Upper lobe of left lung (tissue), 6 donors: ENCODE measurements at regions not wholly inside any gene's neighbourhood (a gene's known extent, or its start where the extent isn't known, plus 50 kb on each side); places are given as distances from the start of the nearest gene placed in this dataset.

Experiments used
- ATAC-seq, 2 donors: fragments of 200-7000 bp; cut with Tn5 transposase; one replicate each; pipeline ENCODE4 v1.9.1; 2022; ENCODE audit warnings: mild to moderate bottlenecking in 2 of 2, moderate library complexity in 2 of 2; ENCODE audit not compliant: low FRiP score in 2 of 2
- DNase-seq, 2 donors: peaks; one replicate each; pipeline ENCODE4 v3.0.0-alpha.2; 2019 to 2020
- H3K27ac ChIP-seq, 4 donors: fragments of 200-600 bp; sonication (generic); one replicate each; pipeline ENCODE4 v1.5.1; 2016 to 2019
- H3K27me3 ChIP-seq, 4 donors: fragments of 200-600 bp; sonication (generic); one replicate each; pipeline ENCODE4 v1.5.1; 2017 to 2019
- H3K36me3 ChIP-seq, 4 donors: fragments of 200-600 bp; sonication (generic); one replicate each; pipeline ENCODE4 v1.5.1; 2016 to 2019
- H3K4me1 ChIP-seq, 4 donors: fragments of 200-600 bp; sonication (generic); one replicate each; pipeline ENCODE4 v1.5.1; 2018 to 2019
- H3K4me3 ChIP-seq, 4 donors: fragments of 200-600 bp; sonication (generic); one replicate each; pipeline ENCODE4 v1.5.1; 2017 to 2019; ENCODE audit warnings: mild to moderate bottlenecking in 2 of 4, moderate library complexity in 1 of 4
- H3K9me3 ChIP-seq, 4 donors: fragments of 200-600 bp; sonication (generic); one replicate each; pipeline ENCODE4 v1.5.1; 2018 to 2019
- CTCF ChIP-seq, 6 experiments: fragments of 450-650 bp in 4 of 6; fragments of 200-600 bp in 2 of 6; sonication (generic) in 2 of 6; IDR thresholded peaks; one replicate each; pipeline ENCODE4 v1.5.1; 2016 to 2019; ENCODE audit warnings: antibody characterized with exemption in 6 of 6
- EP300 ChIP-seq, 4 donors: sonication (generic); formaldehyde crosslinking; IDR thresholded peaks; one replicate each; pipeline ENCODE4 v1.5.1; 2017; ENCODE audit warnings: antibody characterized with exemption in 4 of 4, control low read depth in 2 of 4
- POLR2A ChIP-seq, 4 donors: fragments of 450-650 bp; IDR thresholded peaks; one replicate each; pipeline ENCODE4 v1.5.1; 2016 to 2017; ENCODE audit warnings: antibody characterized with exemption in 4 of 4, mild to moderate bottlenecking in 2 of 4
- POLR2AphosphoS5 ChIP-seq, 2 donors: sonication (generic); formaldehyde crosslinking; IDR thresholded peaks; one replicate each; pipeline ENCODE4 v1.5.1; 2017; ENCODE audit warnings: antibody characterized with exemption in 2 of 2
- WGBS, 2 donors: methylation state at CpG; one replicate each; pipeline ENCODE4 v1.1.5; 2017 to 2018; 5-methylcytosine and 5-hydroxymethylcytosine counted together
- donor health status: DM: no; HTN: no; CAD: no; lungs with moderate emphysema.
- donor health status: DM: no; HTN: yes; CAD: no; lungs with severe emphysema.

GRCh38 chr13:105319875-105320274, 1215.6 kb downstream of the EFNB2 start:
- Histone ChIP-seq H3K36me3 (no peaks in the 10 kb centered on the region), H3K27me3 (no peaks in the 10 kb centered on the region), H3K4me3 (no peak overlapping the region), H3K4me1 (no peaks in the 10 kb centered on the region), H3K27ac (no peak overlapping the region), H3K9me3 (no peaks in the 10 kb centered on the region)
- ATAC-seq, result no peak
- no peak for TF ChIP-seq POLR2A (IDR thresholded peaks at IDR 0.05)
- TF ChIP-seq EP300 (IDR thresholded peaks at IDR 0.05), result no peak
- no peak for TF ChIP-seq POLR2AphosphoS5 (IDR thresholded peaks at IDR 0.05)
- 81 to 87% methylated on average over 6 of the region's 6 CpGs for WGBS, 2 donors
- no peak for DNase-seq

- no peak overlapping the region for H3K4me3 ChIP-seq
- no peak overlapping the region for H3K27ac ChIP-seq
- H3K36me3 ChIP-seq, result no peaks in the 10 kb centered on the region
- TF ChIP-seq POLR2A (IDR thresholded peaks at IDR 0.05) (no peak), CTCF (IDR thresholded peaks at IDR 0.05) (no peak), EP300 (IDR thresholded peaks at IDR 0.05) (no peak), POLR2AphosphoS5 (IDR thresholded peaks at IDR 0.05) (no peak)
- no peaks in the 10 kb centered on the region for H3K9me3 ChIP-seq
- no peaks in the 10 kb centered on the region for H3K27me3 ChIP-seq
- no peaks in the 10 kb centered on the region for H3K4me1 ChIP-seq
- DNase-seq (no peak), ATAC-seq (no peak)
- 81 to 83% methylated on average over 4 of the region's 4 CpGs for WGBS, 2 donors
These were observed 1218.7 kb downstream of the EFNB2 start for GRCh38 chr13:105316731-105317130.

DNA sequence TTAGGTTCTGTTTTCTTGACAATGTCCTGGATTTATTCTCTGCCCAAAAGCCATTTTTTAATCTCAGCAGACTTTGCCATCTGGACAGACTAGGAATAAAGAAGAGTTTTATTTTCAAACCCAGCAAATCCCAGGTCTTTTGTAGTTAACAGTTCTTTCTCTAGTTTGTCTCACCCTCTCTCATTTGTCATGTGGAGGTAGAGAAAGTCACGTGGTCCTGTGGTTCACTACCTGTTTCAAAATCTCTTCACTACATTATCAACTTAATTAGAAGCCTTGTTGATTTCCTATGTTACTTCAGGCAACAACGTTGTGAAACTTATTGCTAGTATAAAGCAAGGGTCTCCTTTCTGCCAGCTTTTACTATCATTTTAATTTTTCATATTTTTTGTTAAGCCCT, 1222.6 kb downstream of the EFNB2 start:
- H3K4me3 ChIP-seq, result no peak overlapping the region
- H3K27ac ChIP-seq, result no peak overlapping the region
- DNase-seq (no peak), ATAC-seq (no peak)
- H3K4me1 ChIP-seq, result no peaks in the 10 kb centered on the region
- no peaks in the 10 kb centered on the region for H3K27me3 ChIP-seq
- no peaks in the 10 kb centered on the region for H3K36me3 ChIP-seq
- no peaks in the 10 kb centered on the region for H3K9me3 ChIP-seq
- WGBS, 2 donors, result 80 to 81% methylated on average over 2 of the region's 2 CpGs
- no peak for TF ChIP-seq POLR2A (IDR thresholded peaks at IDR 0.05)
- no peak for TF ChIP-seq EP300 (IDR thresholded peaks at IDR 0.05)
- TF ChIP-seq POLR2AphosphoS5 (IDR thresholded peaks at IDR 0.05), result no peak
- no peak for TF ChIP-seq CTCF (IDR thresholded peaks at IDR 0.05)

DNA sequence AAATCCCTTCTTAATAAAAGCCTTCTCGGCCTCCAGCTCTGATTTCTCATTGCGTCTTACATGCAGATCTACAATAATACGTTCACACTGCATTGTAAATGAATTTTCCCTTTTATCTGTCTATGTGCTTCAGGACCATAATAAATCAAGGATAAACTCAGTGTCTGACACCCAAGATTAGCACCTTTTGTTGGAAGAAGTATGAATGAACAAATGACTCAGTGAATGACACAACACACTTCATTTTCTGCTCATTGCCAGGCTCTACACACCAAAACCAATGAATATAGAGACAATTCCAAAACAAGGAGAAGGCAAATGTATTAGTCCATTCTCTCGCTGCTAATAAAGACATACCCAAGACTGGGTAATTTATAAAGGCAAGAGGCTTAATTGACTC, 1224.4 kb downstream of the EFNB2 start:
- no peak overlapping the region for H3K4me3 ChIP-seq
- no peaks in the 10 kb centered on the region for H3K9me3 ChIP-seq
- no peaks in the 10 kb centered on the region for H3K36me3 ChIP-seq
- H3K27ac ChIP-seq, result no peak overlapping the region
- no peaks in the 10 kb centered on the region for H3K4me1 ChIP-seq
- 94 to 96% methylated on average over 4 of the region's 4 CpGs for WGBS, 2 donors
- DNase-seq (no peak), ATAC-seq (no peak)
- no peaks in the 10 kb centered on the region for H3K27me3 ChIP-seq
- TF ChIP-seq CTCF (IDR thresholded peaks at IDR 0.05), result no peak

- H3K4me3 ChIP-seq, result no peak overlapping the region
- DNase-seq, result no peak
- H3K4me1 ChIP-seq, result no peaks in the 10 kb centered on the region
- TF ChIP-seq POLR2AphosphoS5 (IDR thresholded peaks at IDR 0.05), result no peak
- TF ChIP-seq CTCF (IDR thresholded peaks at IDR 0.05), result no peak
- TF ChIP-seq POLR2A (IDR thresholded peaks at IDR 0.05), result no peak
- TF ChIP-seq EP300 (IDR thresholded peaks at IDR 0.05), result no peak
- H3K36me3 ChIP-seq, result no peaks in the 10 kb centered on the region
- no peaks in the 10 kb centered on the region for H3K27me3 ChIP-seq
- H3K9me3 ChIP-seq, result no peaks in the 10 kb centered on the region
- WGBS, 2 donors, result 87 to 96% methylated on average over 3 of the region's 3 CpGs
- H3K27ac ChIP-seq, result no peak overlapping the region
- ATAC-seq, result no peak
These were observed 1227.7 kb downstream of the EFNB2 start for GRCh38 chr13:105307776-105308175.
